IPS-18c (cell line): ENCODE measurements at regions not wholly inside any gene's neighbourhood (a gene's known extent, or its start where the extent isn't known, plus 50 kb on each side); places are given as distances from the start of the nearest gene placed in this dataset.

Experiments
- H3K4me3 ChIP-seq: 2 replicates; pipeline ENCODE4 v1.7.0; 2013; ENCODE audit warnings: low read depth, mild to moderate bottlenecking, low read length, moderate library complexity; ENCODE audit not compliant: insufficient read depth
- H3K9me3 ChIP-seq: one replicate; pipeline ENCODE4 v1.6.1; 2013; ENCODE audit warnings: mild to moderate bottlenecking, low read length, moderate library complexity; ENCODE audit not compliant: control insufficient read depth, insufficient read depth

GRCh38 chr7:42359946-42360345, 122.9 kb upstream of the GLI3 start:
- Histone ChIP-seq H3K9me3 (peaks cover 4% of the 10 kb centered on the region), H3K4me3 (no peak overlapping the region)

- peaks cover 2% of the 10 kb centered on the region for H3K9me3 ChIP-seq
- H3K4me3 ChIP-seq, result no peak overlapping the region
These were observed 114.4 kb upstream of the GLI3 start for GRCh38 chr7:42351316-42351935.

- Histone ChIP-seq H3K4me3 (no peak overlapping the region), H3K9me3 (no peaks in the 10 kb centered on the region)
These were observed 113.8 kb upstream of the GLI3 start for GRCh38 chr7:42350801-42351200.

- Histone ChIP-seq H3K4me3 (no peak overlapping the region), H3K9me3 (no peaks in the 10 kb centered on the region)
These were observed 111.6 kb upstream of the GLI3 start for GRCh38 chr7:42348631-42349030.

- Histone ChIP-seq H3K9me3 (no peaks in the 10 kb centered on the region), H3K4me3 (no peak overlapping the region)
These were observed 111.1 kb upstream of the GLI3 start for GRCh38 chr7:42348071-42348470.

- Histone ChIP-seq H3K9me3 (no peaks in the 10 kb centered on the region), H3K4me3 (no peak overlapping the region)
These were observed 110.6 kb upstream of the GLI3 start for GRCh38 chr7:42347616-42348015.

- no peak overlapping the region for H3K4me3 ChIP-seq
- H3K9me3 ChIP-seq, result no peaks in the 10 kb centered on the region
These were observed 108.7 kb upstream of the GLI3 start for GRCh38 chr7:42345478-42346299.

- H3K9me3 ChIP-seq, result no peaks in the 10 kb centered on the region
- no peak overlapping the region for H3K4me3 ChIP-seq
These were observed 107.3 kb upstream of the GLI3 start for GRCh38 chr7:42344198-42344755.

GRCh38 chr7:42342381-42342780, 105.4 kb upstream of the GLI3 start:
- Histone ChIP-seq H3K9me3 (no peaks in the 10 kb centered on the region), H3K4me3 (no peak overlapping the region)

GRCh38 chr7:42340436-42340835, 103.4 kb upstream of the GLI3 start:
- no peak overlapping the region for H3K4me3 ChIP-seq
- no peaks in the 10 kb centered on the region for H3K9me3 ChIP-seq

GRCh38 chr7:42338916-42339540, 102.0 kb upstream of the GLI3 start:
- no peaks in the 10 kb centered on the region for H3K9me3 ChIP-seq
- H3K4me3 ChIP-seq, result no peak overlapping the region

GRCh38 chr7:42338231-42338915, 101.4 kb upstream of the GLI3 start:
- H3K4me3 ChIP-seq, result no peak overlapping the region

GRCh38 chr7:42337225-42337905, 100.4 kb upstream of the GLI3 start:
- Histone ChIP-seq H3K4me3 (no peak overlapping the region), H3K9me3 (no peaks in the 10 kb centered on the region)

More at GRCh38 chr7:42338231-42338915, 101.4 kb upstream of the GLI3 start:
- no peaks in the 10 kb centered on the region for H3K9me3 ChIP-seq

GRCh38 chr7:42332605-42333222, 95.7 kb upstream of the GLI3 start:
- no peaks in the 10 kb centered on the region for H3K9me3 ChIP-seq
- H3K4me3 ChIP-seq, result no peak overlapping the region

- Histone ChIP-seq H3K9me3 (no peaks in the 10 kb centered on the region), H3K4me3 (no peak overlapping the region)
These were observed 82.6 kb upstream of the GLI3 start for GRCh38 chr7:42319631-42320030.

GRCh38 chr7:42315631-42316030, 78.6 kb upstream of the GLI3 start:
- no peak overlapping the region for H3K4me3 ChIP-seq
- H3K9me3 ChIP-seq, result no peaks in the 10 kb centered on the region
